ENCODE measurements at regions not wholly inside any gene's neighbourhood (a gene's known extent, or its start where the extent isn't known, plus 50 kb on each side); places are given as distances from the start of the nearest gene placed in this dataset.

DNA sequence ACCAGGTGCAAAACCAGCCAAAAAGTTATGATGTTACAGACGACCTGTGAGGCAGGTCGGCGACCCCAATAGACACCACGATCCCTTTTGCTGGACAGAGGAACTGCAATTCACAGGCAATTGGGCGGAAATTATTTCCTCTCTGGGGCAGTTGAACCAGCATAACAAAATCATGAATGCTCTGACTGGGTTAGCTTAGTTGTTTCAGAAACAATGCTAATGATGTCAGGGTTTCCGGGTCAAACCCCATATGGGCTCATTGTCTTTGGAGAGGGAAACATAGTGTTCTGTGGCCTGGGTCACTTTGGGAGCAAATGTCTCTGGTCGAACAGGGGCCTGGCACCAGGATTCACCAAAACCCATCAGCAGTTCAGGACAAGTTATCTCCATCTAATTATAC, 669.1 kb upstream of the NRP1 start:
- Histone ChIP-seq H3K9me3 (ENCODE audit: insufficient read depth, low read depth, low read length) (no peaks in the 10 kb centered on the region), H3K36me3 (ENCODE audit: insufficient read depth, low read length) (no peaks in the 10 kb centered on the region), H3K79me2 (ENCODE audit: insufficient read depth, low read length) (no peaks in the 10 kb centered on the region), H3K9me2 (replicated peaks; ENCODE audit: low read depth, low read length) (no peaks in the 10 kb centered on the region), H3K9ac (ENCODE audit: low read depth, low read length, poor library complexity, severe bottlenecking) (no peak overlapping the region), H3K4me1 (ENCODE audit: insufficient read depth, low read length, poor library complexity, severe bottlenecking) (no peaks in the 10 kb centered on the region), H3K4me3 (ENCODE audit: low read length, poor library complexity, severe bottlenecking) (no peak overlapping the region), H3K27me3 (ENCODE audit: insufficient read depth, low read length, poor library complexity, severe bottlenecking) (no peaks in the 10 kb centered on the region), H3K4me2 (ENCODE audit: low read depth, low read length, poor library complexity, severe bottlenecking) (no peak overlapping the region), H3F3A (ENCODE audit: low read depth) (no peaks in the 10 kb centered on the region), H2AFZ (ENCODE audit: low read length) (no peak overlapping the region), H4K20me1 (ENCODE audit: insufficient read depth, low read length, poor library complexity, severe bottlenecking) (no peaks in the 10 kb centered on the region)
- TF ChIP-seq, protein P1, sequence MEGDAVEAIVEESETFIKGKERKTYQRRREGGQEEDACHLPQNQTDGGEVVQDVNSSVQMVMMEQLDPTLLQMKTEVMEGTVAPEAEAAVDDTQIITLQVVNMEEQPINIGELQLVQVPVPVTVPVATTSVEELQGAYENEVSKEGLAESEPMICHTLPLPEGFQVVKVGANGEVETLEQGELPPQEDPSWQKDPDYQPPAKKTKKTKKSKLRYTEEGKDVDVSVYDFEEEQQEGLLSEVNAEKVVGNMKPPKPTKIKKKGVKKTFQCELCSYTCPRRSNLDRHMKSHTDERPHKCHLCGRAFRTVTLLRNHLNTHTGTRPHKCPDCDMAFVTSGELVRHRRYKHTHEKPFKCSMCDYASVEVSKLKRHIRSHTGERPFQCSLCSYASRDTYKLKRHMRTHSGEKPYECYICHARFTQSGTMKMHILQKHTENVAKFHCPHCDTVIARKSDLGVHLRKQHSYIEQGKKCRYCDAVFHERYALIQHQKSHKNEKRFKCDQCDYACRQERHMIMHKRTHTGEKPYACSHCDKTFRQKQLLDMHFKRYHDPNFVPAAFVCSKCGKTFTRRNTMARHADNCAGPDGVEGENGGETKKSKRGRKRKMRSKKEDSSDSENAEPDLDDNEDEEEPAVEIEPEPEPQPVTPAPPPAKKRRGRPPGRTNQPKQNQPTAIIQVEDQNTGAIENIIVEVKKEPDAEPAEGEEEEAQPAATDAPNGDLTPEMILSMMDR (conservative IDR thresholded peaks at IDR 0.05; ENCODE audit: low read length) = no peak
- TF ChIP-seq EZH2phosphoT487 (IDR thresholded peaks at IDR 0.05; ENCODE audit: borderline replicate concordance) = no peak

DNA sequence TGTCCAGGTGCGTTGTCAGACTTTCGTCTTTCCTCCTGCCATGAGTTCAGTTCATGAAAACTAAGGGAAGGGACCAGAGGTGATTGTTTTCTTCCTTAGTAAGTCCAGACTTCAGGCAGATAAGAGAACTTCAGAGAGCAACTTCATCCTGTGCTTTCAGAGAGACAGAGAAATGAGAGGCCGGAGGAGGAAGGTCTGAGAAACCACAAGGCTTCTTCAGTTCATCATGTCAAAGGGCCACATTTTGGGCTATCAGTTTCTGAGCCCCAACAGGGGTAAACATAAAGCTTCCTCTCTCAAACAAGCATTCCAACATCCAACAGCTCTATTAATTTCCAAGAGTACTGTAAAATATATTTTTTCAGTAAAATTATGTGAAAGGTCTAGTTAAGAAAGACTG, 668.4 kb upstream of the NRP1 start:
- Histone ChIP-seq H3F3A (ENCODE audit: low read depth) (no peaks in the 10 kb centered on the region), H4K20me1 (ENCODE audit: insufficient read depth, low read length, poor library complexity, severe bottlenecking) (no peaks in the 10 kb centered on the region), H3K79me2 (ENCODE audit: insufficient read depth, low read length) (no peaks in the 10 kb centered on the region), H3K9me2 (replicated peaks; ENCODE audit: low read depth, low read length) (no peaks in the 10 kb centered on the region), H2AFZ (ENCODE audit: low read length) (no peak overlapping the region), H3K4me3 (ENCODE audit: low read length, poor library complexity, severe bottlenecking) (no peak overlapping the region), H3K27me3 (ENCODE audit: insufficient read depth, low read length, poor library complexity, severe bottlenecking) (no peaks in the 10 kb centered on the region), H3K9me3 (ENCODE audit: insufficient read depth, low read depth, low read length) (no peaks in the 10 kb centered on the region), H3K4me1 (ENCODE audit: insufficient read depth, low read length, poor library complexity, severe bottlenecking) (no peaks in the 10 kb centered on the region), H3K9ac (ENCODE audit: low read depth, low read length, poor library complexity, severe bottlenecking) (no peak overlapping the region), H3K36me3 (ENCODE audit: insufficient read depth, low read length) (no peaks in the 10 kb centered on the region), H3K4me2 (ENCODE audit: low read depth, low read length, poor library complexity, severe bottlenecking) (no peak overlapping the region)
- TF ChIP-seq, protein P1 (conservative IDR thresholded peaks at IDR 0.05; ENCODE audit: low read length) = no peak
- TF ChIP-seq EZH2phosphoT487 (IDR thresholded peaks at IDR 0.05; ENCODE audit: borderline replicate concordance) = no peak

DNA sequence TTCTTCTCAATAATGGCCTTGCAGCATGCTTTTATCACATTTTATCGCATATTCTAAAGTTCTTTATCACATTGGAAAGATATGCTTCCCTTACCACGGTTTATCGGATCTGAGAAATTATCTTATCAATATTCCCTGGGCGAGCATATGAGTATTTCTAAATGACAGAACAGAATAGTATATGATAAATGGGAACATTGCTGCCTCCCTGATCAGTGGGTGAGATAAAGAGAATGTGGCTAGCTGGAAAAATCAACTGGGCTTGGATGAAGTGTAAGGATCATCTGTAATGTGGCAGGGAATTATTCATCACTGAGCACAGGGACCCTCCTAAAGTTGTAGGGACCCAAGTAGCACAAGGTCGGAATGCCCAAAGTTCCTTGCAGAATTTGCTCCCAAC, 667.4 kb upstream of the NRP1 start:
- no peaks in the 10 kb centered on the region for H3K4me1 ChIP-seq (ENCODE audit: insufficient read depth, low read length, poor library complexity, severe bottlenecking)
- H3K9me2 ChIP-seq (replicated peaks; ENCODE audit: low read depth, low read length) = no peaks in the 10 kb centered on the region
- no peaks in the 10 kb centered on the region for H3K79me2 ChIP-seq (ENCODE audit: insufficient read depth, low read length)
- H3K4me3 ChIP-seq (ENCODE audit: low read length, poor library complexity, severe bottlenecking) = no peak overlapping the region
- H3K27me3 ChIP-seq (ENCODE audit: insufficient read depth, low read length, poor library complexity, severe bottlenecking) = no peaks in the 10 kb centered on the region
- no peak for TF ChIP-seq EZH2phosphoT487 (IDR thresholded peaks at IDR 0.05; ENCODE audit: borderline replicate concordance)
- TF ChIP-seq, protein P1 (conservative IDR thresholded peaks at IDR 0.05; ENCODE audit: low read length) = no peak
- H3F3A ChIP-seq (ENCODE audit: low read depth) = no peaks in the 10 kb centered on the region
- no peaks in the 10 kb centered on the region for H3K9me3 ChIP-seq (ENCODE audit: insufficient read depth, low read depth, low read length)
- H3K36me3 ChIP-seq (ENCODE audit: insufficient read depth, low read length) = no peaks in the 10 kb centered on the region
- no peak overlapping the region for H3K4me2 ChIP-seq (ENCODE audit: low read depth, low read length, poor library complexity, severe bottlenecking)
- H2AFZ ChIP-seq (ENCODE audit: low read length) = no peak overlapping the region
- no peak overlapping the region for H3K9ac ChIP-seq (ENCODE audit: low read depth, low read length, poor library complexity, severe bottlenecking)
- H4K20me1 ChIP-seq (ENCODE audit: insufficient read depth, low read length, poor library complexity, severe bottlenecking) = no peaks in the 10 kb centered on the region
